Activated CD8-positive, alpha-beta T cell treated with anti-CD3 and anti-CD28 coated beads, Interleukin-2, amount 10 ng/mL, durations not matched to agents 7 days and 5 days (primary cell): ENCODE measurements at regions not wholly inside any gene's neighbourhood (a gene's known extent, or its start where the extent isn't known, plus 50 kb on each side); places are given as distances from the start of the nearest gene placed in this dataset.

Experiments
- ATAC-seq: fragments of 150-1000 bp; cut with Tn5 transposase; one replicate; pipeline ENCODE4 v1.10.0; 2021; ENCODE audit warnings: moderate library complexity
- CTCF ChIA-PET: fragments of 350-600 bp; sonication (Branson Sonifier 250); formaldehyde crosslinking; loops from one replicate; lab custom pipeline; 2021; ENCODE audit warnings: antibody characterized with exemption; lab: Charles Lee
- POLR2A ChIA-PET: fragments of 350-600 bp; sonication (Branson Sonifier 250); formaldehyde crosslinking; loops from one replicate; lab custom pipeline; 2021; ENCODE audit warnings: antibody characterized with exemption; lab: Charles Lee
- DNase-seq: peaks from one replicate; pipeline ENCODE4 v3.0.0-alpha.2; 2020
- H3K27ac Mint-ChIP-seq: one replicate; pipeline ENCODE4 v1.8.0; 2021; ENCODE audit warnings: mild to moderate bottlenecking, mixed read lengths
- H3K27me3 Mint-ChIP-seq: one replicate; pipeline ENCODE4 v1.8.0; 2021; ENCODE audit warnings: low read depth, mixed read lengths
- H3K36me3 Mint-ChIP-seq: one replicate; pipeline ENCODE4 v1.8.0; 2021; ENCODE audit warnings: low read depth, mixed read lengths
- H3K4me1 Mint-ChIP-seq: one replicate; pipeline ENCODE4 v1.8.0; 2021; ENCODE audit warnings: low read depth, mixed read lengths
- H3K4me3 Mint-ChIP-seq: one replicate; pipeline ENCODE4 v1.8.0; 2021; ENCODE audit warnings: mild to moderate bottlenecking, mixed read lengths
- H3K9me3 Mint-ChIP-seq: one replicate; pipeline ENCODE4 v1.8.0; 2022; ENCODE audit warnings: mixed read lengths; ENCODE audit not compliant: insufficient read depth

GRCh38 chr2:7117076-7117475, 199.9 kb downstream of the RNF144A start:
- Mint-ChIP-seq H3K4me1 (no peaks in the 10 kb centered on the region), H3K4me3 (no peak overlapping the region), H3K27me3 (no peaks in the 10 kb centered on the region), H3K36me3 (peaks cover 12% of the 10 kb centered on the region), H3K27ac (no peak overlapping the region), H3K9me3 (peaks cover 11% of the 10 kb centered on the region)
- CTCF ChIA-PET: no interaction called here
- DNase-seq (no peak), ATAC-seq (no peak)
- POLR2A ChIA-PET: no interaction called here

GRCh38 chr2:7118606-7119131, 201.5 kb downstream of the RNF144A start:
- Mint-ChIP-seq H3K27me3 (no peaks in the 10 kb centered on the region), H3K27ac (no peak overlapping the region), H3K36me3 (peaks cover 6% of the 10 kb centered on the region)

GRCh38 chr2:7119132-7119835, 202.1 kb downstream of the RNF144A start:
- CTCF ChIA-PET: interaction anchor here (0.8 to 0.9 kb wide), 2 partner anchors 49 to 84 kb away, joined by 3 read pairs; no protein-coding TSS in a partner anchor
- ATAC-seq: no peak
- no peaks in the 10 kb centered on the region for H3K4me1 Mint-ChIP-seq
- H3K27ac Mint-ChIP-seq: no peak overlapping the region
- no peaks in the 10 kb centered on the region for H3K9me3 Mint-ChIP-seq
- peaks cover 2% of the 10 kb centered on the region for H3K36me3 Mint-ChIP-seq
- H3K27me3 Mint-ChIP-seq: no peaks in the 10 kb centered on the region
- POLR2A ChIA-PET: no interaction called here
- DNase-seq: peak; percentile 46
- no peak overlapping the region for H3K4me3 Mint-ChIP-seq

More at GRCh38 chr2:7118606-7119131, 201.5 kb downstream of the RNF144A start:
- no peaks in the 10 kb centered on the region for H3K4me1 Mint-ChIP-seq
- H3K9me3 Mint-ChIP-seq: peaks cover 4% of the 10 kb centered on the region
- DNase-seq (no peak), ATAC-seq (no peak)
- CTCF ChIA-PET: interaction anchor here (0.6 to 0.8 kb wide), 2 partner anchors 9 to 49 kb away, joined by 3 read pairs; no protein-coding TSS in a partner anchor
- H3K4me3 Mint-ChIP-seq: no peak overlapping the region
- POLR2A ChIA-PET: interaction anchor here (0.6 kb wide), 1 partner anchor 44 kb away, joined by 3 read pairs; no protein-coding TSS in a partner anchor

GRCh38 chr2:7121851-7122250, 204.6 kb downstream of the RNF144A start:
- DNase-seq: no peak
- H3K4me1 Mint-ChIP-seq: no peaks in the 10 kb centered on the region
- H3K27me3 Mint-ChIP-seq: no peaks in the 10 kb centered on the region
- H3K4me3 Mint-ChIP-seq: no peak overlapping the region
- no peaks in the 10 kb centered on the region for H3K36me3 Mint-ChIP-seq
- no peak overlapping the region for H3K27ac Mint-ChIP-seq
- CTCF ChIA-PET: no interaction called here
- H3K9me3 Mint-ChIP-seq: no peaks in the 10 kb centered on the region
- no peak for ATAC-seq
- POLR2A ChIA-PET: no interaction called here

- ATAC-seq: no peak
- ChIA-PET POLR2A (no interaction called here), CTCF (no interaction called here)
These were observed 209.9 kb downstream of the RNF144A start for GRCh38 chr2:7127156-7127555.

GRCh38 chr2:7127687-7128086, 210.5 kb downstream of the RNF144A start:
- no peak for DNase-seq
- ATAC-seq: no peak
- H3K4me3 Mint-ChIP-seq: no peak overlapping the region
- H3K9me3 Mint-ChIP-seq: no peaks in the 10 kb centered on the region
- no peaks in the 10 kb centered on the region for H3K36me3 Mint-ChIP-seq
- ChIA-PET POLR2A (no interaction called here), CTCF (no interaction called here)
- no peak overlapping the region for H3K27ac Mint-ChIP-seq
- peaks cover 3% of the 10 kb centered on the region for H3K4me1 Mint-ChIP-seq
- H3K27me3 Mint-ChIP-seq: no peaks in the 10 kb centered on the region

More at GRCh38 chr2:7127156-7127555, 209.9 kb downstream of the RNF144A start:
- Mint-ChIP-seq H3K27ac (no peak overlapping the region), H3K4me3 (no peak overlapping the region), H3K36me3 (no peaks in the 10 kb centered on the region), H3K9me3 (no peaks in the 10 kb centered on the region), H3K27me3 (no peaks in the 10 kb centered on the region), H3K4me1 (peaks cover 3% of the 10 kb centered on the region)
- no peak for DNase-seq

- H3K27me3 Mint-ChIP-seq: no peaks in the 10 kb centered on the region
- H3K9me3 Mint-ChIP-seq: no peaks in the 10 kb centered on the region
- no peak overlapping the region for H3K27ac Mint-ChIP-seq
- DNase-seq (no peak), ATAC-seq (no peak)
- H3K4me1 Mint-ChIP-seq: peaks cover 3% of the 10 kb centered on the region
- no peak overlapping the region for H3K4me3 Mint-ChIP-seq
- ChIA-PET CTCF (no interaction called here), POLR2A (no interaction called here)
- peaks cover 2% of the 10 kb centered on the region for H3K36me3 Mint-ChIP-seq
These were observed 214.0 kb downstream of the RNF144A start for GRCh38 chr2:7131261-7131660.

- H3K36me3 Mint-ChIP-seq: peaks cover 2% of the 10 kb centered on the region
- ChIA-PET CTCF (no interaction called here), POLR2A (no interaction called here)
- H3K4me3 Mint-ChIP-seq: no peak overlapping the region
- no peak overlapping the region for H3K27ac Mint-ChIP-seq
- DNase-seq (no peak), ATAC-seq (no peak)
- no peaks in the 10 kb centered on the region for H3K27me3 Mint-ChIP-seq
- H3K9me3 Mint-ChIP-seq: no peaks in the 10 kb centered on the region
- H3K4me1 Mint-ChIP-seq: peaks cover 3% of the 10 kb centered on the region
These were observed 215.5 kb downstream of the RNF144A start for GRCh38 chr2:7132753-7133152.

GRCh38 chr2:7133521-7133920, 216.3 kb downstream of the RNF144A start:
- no peak overlapping the region for H3K27ac Mint-ChIP-seq
- peaks cover 2% of the 10 kb centered on the region for H3K36me3 Mint-ChIP-seq
- POLR2A ChIA-PET: no interaction called here
- H3K4me3 Mint-ChIP-seq: no peak overlapping the region
- no peaks in the 10 kb centered on the region for H3K9me3 Mint-ChIP-seq
- DNase-seq (no peak), ATAC-seq (no peak)
- CTCF ChIA-PET: interaction anchor here (1.2 kb wide), 1 partner anchor 36 kb away, joined by 3 read pairs; no protein-coding TSS in a partner anchor
- peaks cover under 1% of the 10 kb centered on the region for H3K4me1 Mint-ChIP-seq
- no peaks in the 10 kb centered on the region for H3K27me3 Mint-ChIP-seq

- H3K27me3 Mint-ChIP-seq: no peaks in the 10 kb centered on the region
- POLR2A ChIA-PET: no interaction called here
- H3K4me1 Mint-ChIP-seq: no peaks in the 10 kb centered on the region
- DNase-seq (no peak), ATAC-seq (no peak)
- H3K27ac Mint-ChIP-seq: no peak overlapping the region
- CTCF ChIA-PET: no interaction called here
- peaks cover 9% of the 10 kb centered on the region for H3K36me3 Mint-ChIP-seq
- H3K9me3 Mint-ChIP-seq: peaks cover 7% of the 10 kb centered on the region
- H3K4me3 Mint-ChIP-seq: no peak overlapping the region
These were observed 223.1 kb downstream of the RNF144A start for GRCh38 chr2:7140306-7140705.

GRCh38 chr2:7145707-7146106, 228.5 kb downstream of the RNF144A start:
- ChIA-PET POLR2A (no interaction called here), CTCF (no interaction called here)
- peaks cover 15% of the 10 kb centered on the region for H3K9me3 Mint-ChIP-seq
- no peak overlapping the region for H3K27ac Mint-ChIP-seq
- no peaks in the 10 kb centered on the region for H3K27me3 Mint-ChIP-seq
- ATAC-seq (no peak), DNase-seq (no peak)
- H3K36me3 Mint-ChIP-seq: peaks cover 4% of the 10 kb centered on the region
- H3K4me3 Mint-ChIP-seq: no peak overlapping the region
- no peaks in the 10 kb centered on the region for H3K4me1 Mint-ChIP-seq

- no peak for DNase-seq
- ChIA-PET POLR2A (no interaction called here), CTCF (no interaction called here)
- Mint-ChIP-seq H3K36me3 (peaks cover 4% of the 10 kb centered on the region), H3K27me3 (no peaks in the 10 kb centered on the region), H3K9me3 (peaks cover 13% of the 10 kb centered on the region), H3K4me3 (no peak overlapping the region), H3K27ac (no peak overlapping the region), H3K4me1 (no peaks in the 10 kb centered on the region)
- no peak for ATAC-seq
These were observed 228.9 kb downstream of the RNF144A start for GRCh38 chr2:7146151-7146550.
